Neural cell (in vitro differentiated cells): ENCODE measurements at regions not wholly inside any gene's neighbourhood (a gene's known extent, or its start where the extent isn't known, plus 50 kb on each side); places are given as distances from the start of the nearest gene placed in this dataset.
"Not testable (repeated sequence)": the region's sequence is repeated elsewhere in the genome, so short reads cannot be mapped to it uniquely, and the experiment has no call there.

ENCODE experiments used
- H2AFZ ChIP-seq: fragments of 200-600, 300-800 bp; sonication (generic), shearing (Covaris generic); 2 replicates; pipeline ENCODE4 v1.6.0; 2014; ENCODE audit warnings: low read depth, mild to moderate bottlenecking, antibody characterized with exemption, low read length, moderate library complexity
- H3F3A ChIP-seq: fragments of 200-600 bp; shearing (Covaris generic); 2 replicates; pipeline ENCODE4 v1.6.1; 2016; ENCODE audit warnings: mild to moderate bottlenecking, moderate library complexity, mixed read lengths, antibody characterized with exemption, low read length; ENCODE audit not compliant: insufficient read depth, poor library complexity, severe bottlenecking
- H3K27ac ChIP-seq: fragments of 200-600, 300-800 bp; sonication (generic), shearing (Covaris generic); 2 replicates; pipeline ENCODE4 v1.5.1; 2014; ENCODE audit warnings: mild to moderate bottlenecking, low read length, moderate library complexity
- H3K27me3 ChIP-seq: fragments of 300-800, 200-600 bp; sonication (generic), shearing (Covaris generic); 2 replicates; pipeline ENCODE4 v1.6.0; 2014; ENCODE audit warnings: mild to moderate bottlenecking, low read depth, low read length, moderate library complexity; ENCODE audit not compliant: insufficient read depth
- H3K36me3 ChIP-seq: fragments of 300-800, 200-600 bp; sonication (generic), shearing (Covaris generic); 2 replicates; pipeline ENCODE4 v1.5.1; 2014; ENCODE audit warnings: mild to moderate bottlenecking, antibody characterized with exemption, low read length, moderate library complexity; ENCODE audit not compliant: insufficient read depth
- H3K4me2 ChIP-seq: fragments of 300-800, 200-600 bp; sonication (generic), shearing (Covaris generic); 2 replicates; pipeline ENCODE4 v1.6.0; 2014; ENCODE audit warnings: mild to moderate bottlenecking, low read length
- H3K4me3 ChIP-seq: fragments of 300-800, 200-600 bp; sonication (generic), shearing (Covaris generic); 2 replicates; pipeline ENCODE4 v1.5.1; 2014; ENCODE audit warnings: mild to moderate bottlenecking, low read length, moderate library complexity
- H3K79me2 ChIP-seq: fragments of 200-600 bp; shearing (Covaris generic); replicated peaks from 2 replicates; pipeline ENCODE4 v1.6.0; 2014; ENCODE audit warnings: mild to moderate bottlenecking, low read length, moderate library complexity; ENCODE audit not compliant: insufficient read depth
- H3K9ac ChIP-seq: fragments of 300-800, 200-600 bp; sonication (generic), shearing (Covaris generic); 2 replicates; pipeline ENCODE4 v1.6.1; 2016; ENCODE audit warnings: mild to moderate bottlenecking, low read length, mixed read lengths
- H3K9me2 ChIP-seq: fragments of 200-600 bp; shearing (Covaris generic); 2 replicates; pipeline ENCODE4 v1.6.1; 2016; ENCODE audit warnings: mild to moderate bottlenecking, low read length, mixed read lengths; ENCODE audit not compliant: insufficient read depth
- H3K9me3 ChIP-seq: fragments of 200-600, 300-800 bp; sonication (generic), shearing (Covaris generic); 2 replicates; pipeline ENCODE4 v1.6.1; 2016; ENCODE audit warnings: mild to moderate bottlenecking, mixed run types, low read length, moderate library complexity, mixed read lengths
- H4K20me1 ChIP-seq: fragments of 200-600 bp; shearing (Covaris generic); 2 replicates; pipeline ENCODE4 v1.6.1; 2016; ENCODE audit warnings: mild to moderate bottlenecking, mixed run types; ENCODE audit not compliant: insufficient read depth
- EP300 ChIP-seq: fragments of 450-650 bp; conservative IDR thresholded peaks from 2 replicates; pipeline ENCODE4 v1.6.1; 2014; ENCODE audit warnings: antibody characterized with exemption, mild to moderate bottlenecking, moderate library complexity; ENCODE audit not compliant: poor library complexity, severe bottlenecking
- EZH2 ChIP-seq: fragments of 200-600, 300-800 bp; shearing (Covaris generic), sonication (generic); IDR thresholded peaks from 2 replicates; pipeline ENCODE4 v1.6.1; 2014; ENCODE audit warnings: antibody characterized with exemption, low read length, borderline replicate concordance, mild to moderate bottlenecking; ENCODE audit not compliant: insufficient read depth, poor library complexity, severe bottlenecking
- MXI1 ChIP-seq: fragments of 450-650 bp; conservative IDR thresholded peaks from 2 replicates; pipeline ENCODE4 v1.6.1; 2014; ENCODE audit warnings: antibody characterized with exemption, mild to moderate bottlenecking; ENCODE audit not compliant: poor library complexity, severe bottlenecking
- POLR2AphosphoS5 ChIP-seq: IDR thresholded peaks from 2 replicates; pipeline ENCODE4 v1.6.1; 2012
- RAD21 ChIP-seq: fragments of 450-650 bp; conservative IDR thresholded peaks from 2 replicates; pipeline ENCODE4 v1.6.1; 2014; ENCODE audit warnings: antibody characterized with exemption, mild to moderate bottlenecking, moderate library complexity
- SMC3 ChIP-seq: fragments of 450-650 bp; conservative IDR thresholded peaks from 2 replicates; pipeline ENCODE4 v1.6.1; 2014; ENCODE audit warnings: antibody characterized with exemption, mild to moderate bottlenecking, moderate library complexity; ENCODE audit not compliant: poor library complexity
- TAF1 ChIP-seq: IDR thresholded peaks from 2 replicates; pipeline ENCODE4 v1.6.1; 2012; ENCODE audit warnings: low read depth
- TF ChIP-seq, protein P1 (sequence below): fragments of 450-650 bp; IDR thresholded peaks from 2 replicates; pipeline ENCODE4 v1.5.1; 2014; ENCODE audit warnings: antibody characterized with exemption, mild to moderate bottlenecking, moderate library complexity; ENCODE audit not compliant: poor library complexity, severe bottlenecking

DNA sequence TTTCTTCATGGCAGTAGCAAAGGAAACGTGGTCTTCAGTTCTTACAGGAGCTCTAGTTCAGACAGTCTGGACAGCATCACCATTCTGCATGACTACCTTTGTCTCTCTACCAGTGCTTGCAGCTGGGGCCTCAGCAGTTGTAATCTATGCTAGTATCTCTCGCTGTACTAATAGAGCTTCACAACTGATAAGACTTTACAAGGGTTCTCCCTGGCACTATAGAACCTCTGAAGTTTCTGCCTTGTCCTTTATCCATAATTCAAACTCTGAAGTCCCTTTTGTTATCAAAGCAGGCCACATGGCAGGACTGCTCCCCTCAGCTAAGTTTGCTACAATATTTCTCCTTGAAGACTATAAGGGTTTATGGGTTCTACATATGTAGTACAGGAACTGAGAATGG is 842.1 kb upstream of the ADGRB3 start:
- no peaks in the 10 kb centered on the region for H3K36me3 ChIP-seq
- H3K27me3 ChIP-seq: no peaks in the 10 kb centered on the region
- no peak overlapping the region for H3K4me3 ChIP-seq
- H3K79me2 ChIP-seq: no peaks in the 10 kb centered on the region
- no peaks in the 10 kb centered on the region for H4K20me1 ChIP-seq
- no peaks in the 10 kb centered on the region for H3K9me2 ChIP-seq
- H3K9me3 ChIP-seq: no peaks in the 10 kb centered on the region
- H3K9ac ChIP-seq: no peak overlapping the region
- TF ChIP-seq EZH2 (no peak), MXI1 (no peak)
- TF ChIP-seq, protein P1, sequence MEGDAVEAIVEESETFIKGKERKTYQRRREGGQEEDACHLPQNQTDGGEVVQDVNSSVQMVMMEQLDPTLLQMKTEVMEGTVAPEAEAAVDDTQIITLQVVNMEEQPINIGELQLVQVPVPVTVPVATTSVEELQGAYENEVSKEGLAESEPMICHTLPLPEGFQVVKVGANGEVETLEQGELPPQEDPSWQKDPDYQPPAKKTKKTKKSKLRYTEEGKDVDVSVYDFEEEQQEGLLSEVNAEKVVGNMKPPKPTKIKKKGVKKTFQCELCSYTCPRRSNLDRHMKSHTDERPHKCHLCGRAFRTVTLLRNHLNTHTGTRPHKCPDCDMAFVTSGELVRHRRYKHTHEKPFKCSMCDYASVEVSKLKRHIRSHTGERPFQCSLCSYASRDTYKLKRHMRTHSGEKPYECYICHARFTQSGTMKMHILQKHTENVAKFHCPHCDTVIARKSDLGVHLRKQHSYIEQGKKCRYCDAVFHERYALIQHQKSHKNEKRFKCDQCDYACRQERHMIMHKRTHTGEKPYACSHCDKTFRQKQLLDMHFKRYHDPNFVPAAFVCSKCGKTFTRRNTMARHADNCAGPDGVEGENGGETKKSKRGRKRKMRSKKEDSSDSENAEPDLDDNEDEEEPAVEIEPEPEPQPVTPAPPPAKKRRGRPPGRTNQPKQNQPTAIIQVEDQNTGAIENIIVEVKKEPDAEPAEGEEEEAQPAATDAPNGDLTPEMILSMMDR: no peak
- no peaks in the 10 kb centered on the region for H3F3A ChIP-seq
- H3K27ac ChIP-seq: no peak overlapping the region
- no peak overlapping the region for H2AFZ ChIP-seq
- H3K4me2 ChIP-seq: no peak overlapping the region

DNA sequence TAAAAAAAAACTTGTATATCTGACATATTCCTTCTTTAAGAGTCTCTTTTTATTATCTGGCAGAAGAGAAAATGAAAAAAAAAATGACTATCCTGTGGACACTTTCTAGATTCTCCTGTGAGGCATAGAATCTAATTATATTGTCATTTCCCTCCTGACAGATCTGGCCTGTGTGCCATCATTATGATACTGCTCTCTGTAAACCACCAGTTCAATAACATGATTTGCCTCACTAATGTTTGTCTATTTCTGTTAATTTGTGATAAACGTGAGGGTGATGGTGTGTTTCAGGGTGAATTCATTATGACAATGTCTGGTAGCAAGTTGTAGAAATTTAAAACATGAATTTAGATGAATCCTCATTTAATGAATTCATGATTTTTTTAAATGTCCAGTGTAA is 844.5 kb upstream of the ADGRB3 start:
- TF ChIP-seq, protein P1: no peak
- TF ChIP-seq EZH2 (no peak), TAF1 (no peak), EP300 (no peak), POLR2AphosphoS5 (no peak), MXI1 (no peak), SMC3 (no peak), RAD21 (no peak)
- H4K20me1 ChIP-seq: no peaks in the 10 kb centered on the region
- H3K9me3 ChIP-seq: no peaks in the 10 kb centered on the region
- H3K4me3 ChIP-seq: no peak overlapping the region
- no peak overlapping the region for H3K9ac ChIP-seq
- H3K9me2 ChIP-seq: no peaks in the 10 kb centered on the region
- no peaks in the 10 kb centered on the region for H3K36me3 ChIP-seq
- no peak overlapping the region for H3K27ac ChIP-seq
- H3K4me2 ChIP-seq: no peak overlapping the region
- H3K27me3 ChIP-seq: no peaks in the 10 kb centered on the region
- no peaks in the 10 kb centered on the region for H3F3A ChIP-seq
- no peaks in the 10 kb centered on the region for H3K79me2 ChIP-seq
- H2AFZ ChIP-seq: no peak overlapping the region

DNA sequence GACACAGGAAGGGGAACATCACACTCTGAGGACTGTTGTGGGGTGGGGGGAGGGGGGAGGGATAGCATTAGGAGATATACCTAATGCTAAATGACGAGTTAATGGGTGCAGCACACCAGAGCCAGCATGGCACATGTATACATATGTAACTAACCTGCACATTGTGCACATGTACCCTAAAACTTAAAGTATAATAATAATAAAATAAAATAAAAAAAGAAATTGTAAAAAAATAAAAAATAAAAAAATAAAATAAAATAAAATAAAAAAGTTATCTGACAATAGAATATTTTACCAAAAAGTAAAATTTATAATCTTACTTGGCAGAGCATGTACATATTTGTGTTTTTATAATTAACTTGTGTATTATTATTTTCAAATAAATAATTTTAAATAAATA is 848.0 kb upstream of the ADGRB3 start:
- H3K27ac ChIP-seq, H3K9me3 ChIP-seq, H3K27me3 ChIP-seq, H3K9me2 ChIP-seq, H3K79me2 ChIP-seq, H3K4me2 ChIP-seq, H3K4me3 ChIP-seq, H4K20me1 ChIP-seq, H3K36me3 ChIP-seq, H2AFZ ChIP-seq, H3F3A ChIP-seq, H3K9ac ChIP-seq: not testable (repeated sequence)
